KBM-7 (cell line): ENCODE measurements at regions not wholly inside any gene's neighbourhood (a gene's known extent, or its start where the extent isn't known, plus 50 kb on each side); places are given as distances from the start of the nearest gene placed in this dataset.
"Not testable (repeated sequence)": the region's sequence is repeated elsewhere in the genome, so short reads cannot be mapped to it uniquely, and the experiment has no call there.

Experiments
- DNase-seq: peaks from one replicate; pipeline ENCODE4 v3.0.0-alpha.2; 2015
- in situ Hi-C: fragments of 300-500 bp; cut with MboI; formaldehyde crosslinking; loops from 2 replicates; pipeline ENCODE4 v1.14.3; 2020; ENCODE audit warnings: low sequenced_read_pairs, low pct_unique_long_range_greater_than_20kb, mixed read lengths

DNA sequence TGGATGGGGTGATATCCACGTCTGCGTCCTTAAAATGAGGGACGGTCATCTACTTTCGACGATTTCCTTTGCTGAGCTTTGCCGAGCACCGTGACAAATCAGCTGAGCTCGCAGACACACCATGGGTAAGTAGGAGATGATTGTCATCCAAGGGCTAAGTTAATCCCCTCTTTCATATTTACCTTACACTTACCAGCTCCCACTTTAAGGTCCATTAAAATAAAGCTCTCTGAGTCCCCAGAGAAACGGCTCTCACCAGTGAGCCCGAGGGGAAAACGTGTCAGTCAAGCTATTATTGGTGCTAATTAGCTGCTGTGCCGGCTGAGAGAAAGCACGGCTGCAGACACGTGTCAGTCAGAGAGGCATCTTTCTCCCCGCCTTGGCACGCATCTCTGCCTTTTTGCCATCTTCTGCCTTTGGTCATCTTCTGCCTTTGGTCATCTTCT is 72.2 kb downstream of the CRLF2 start:
- in situ Hi-C loops: no loop called here

GRCh38 chrX:1139185-1139500 is 73.3 kb downstream of the CRLF2 start:
- DNase-seq: no peak

More for the DNA sequence above, 72.2 kb downstream of the CRLF2 start:
- DNase-seq: no peak

GRCh38 chrX:1138476-1139184 is 73.8 kb downstream of the CRLF2 start:
- DNase-seq: no peak
- in situ Hi-C loops: no loop called here

More at GRCh38 chrX:1139185-1139500, 73.3 kb downstream of the CRLF2 start:
- in situ Hi-C loops: no loop called here

GRCh38 chrX:1137531-1137930 is 74.9 kb downstream of the CRLF2 start:
- in situ Hi-C loops: no loop called here
- DNase-seq: no peak

- in situ Hi-C loops, DNase-seq: not testable (repeated sequence)
These were observed 75.9 kb downstream of the CRLF2 start for GRCh38 chrX:1136582-1136981.

GRCh38 chrX:1134976-1135375 is 77.5 kb downstream of the CRLF2 start:
- DNase-seq: no peak
- in situ Hi-C loops: no loop called here

DNA sequence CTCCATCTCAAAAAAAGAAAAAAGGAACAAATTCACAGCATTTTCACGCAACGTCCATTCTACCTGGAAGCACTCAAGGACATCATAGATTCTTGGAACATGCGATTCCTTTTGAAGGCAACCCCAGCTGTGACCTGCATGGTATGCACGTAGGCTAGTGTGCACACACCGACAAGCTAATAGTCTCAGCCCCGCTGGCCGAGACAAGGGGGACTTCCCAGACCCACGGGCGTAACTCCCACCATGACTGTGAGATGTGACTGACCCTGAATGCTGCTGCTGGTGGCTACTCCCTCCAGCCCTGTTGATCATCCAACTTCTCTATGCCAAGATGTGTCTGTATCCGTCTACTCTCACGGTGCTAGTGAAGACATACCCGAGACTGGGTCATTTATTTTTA is 78.3 kb downstream of the CRLF2 start:
- DNase-seq: no peak
- in situ Hi-C loops: no loop called here

GRCh38 chrX:1126738-1127137 is 85.7 kb downstream of the CRLF2 start:
- no peak for DNase-seq
- in situ Hi-C loops: no loop called here

GRCh38 chrX:1124531-1124930 is 87.9 kb downstream of the CRLF2 start:
- DNase-seq: no peak
- in situ Hi-C loops: no loop called here

- in situ Hi-C loops, DNase-seq: not testable (repeated sequence)
These were observed 89.6 kb downstream of the CRLF2 start for GRCh38 chrX:1122851-1123250.

DNA sequence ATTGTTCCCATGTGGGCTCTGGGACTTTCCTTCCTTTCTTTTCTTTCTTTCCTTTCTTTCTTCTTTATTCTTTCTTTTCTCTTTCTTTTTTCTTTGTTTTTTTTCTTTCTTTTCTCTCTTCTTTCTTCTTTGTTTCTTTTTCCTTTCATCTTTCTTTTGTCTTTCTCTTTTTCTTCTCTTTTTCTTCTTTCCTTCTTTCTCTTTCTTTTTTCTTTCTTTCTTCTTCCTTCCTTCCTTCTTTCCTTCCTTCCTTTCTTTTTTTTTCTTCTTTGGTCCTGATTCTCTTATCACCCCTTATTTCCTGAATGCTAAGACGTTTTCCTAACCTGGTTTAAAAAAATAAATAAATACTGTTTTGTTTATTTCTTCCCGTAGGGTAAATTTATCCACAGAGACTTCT is 93.2 kb downstream of the CRLF2 start:
- DNase-seq: no peak
- in situ Hi-C loops: no loop called here

DNA sequence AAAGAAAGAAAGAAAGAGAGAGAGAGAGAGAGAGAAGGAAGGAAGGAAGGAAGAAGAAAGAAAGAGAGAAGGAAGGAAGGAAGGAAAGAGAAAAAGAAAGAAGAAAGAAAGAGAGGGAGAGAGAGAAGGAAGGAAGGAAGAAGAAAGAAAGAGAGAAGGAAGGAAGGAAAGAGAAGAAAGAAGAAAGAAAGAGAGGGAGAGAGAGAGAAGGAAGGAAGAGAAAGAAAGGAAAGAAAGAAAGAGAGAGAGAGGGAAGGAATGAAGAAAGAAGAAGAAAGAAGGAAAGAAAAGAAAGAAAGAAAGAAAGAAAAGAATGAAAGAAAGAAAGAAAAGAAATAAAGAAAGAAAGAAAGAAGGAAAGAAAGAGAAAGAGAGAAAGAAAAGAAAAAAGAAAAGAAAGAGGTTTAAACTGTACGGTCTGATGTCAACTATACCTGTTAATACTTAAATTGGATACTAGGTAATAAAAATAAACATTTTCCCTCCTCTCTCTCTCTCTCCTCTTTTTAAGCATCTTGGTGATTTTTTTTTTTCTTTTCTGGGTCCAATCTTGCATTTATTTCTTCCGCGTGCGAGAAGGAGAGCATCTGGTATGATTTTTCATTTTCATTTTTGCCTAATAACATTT is 93.8 kb downstream of the CRLF2 start:
- no peak for DNase-seq
- in situ Hi-C loops: no loop called here

DNA sequence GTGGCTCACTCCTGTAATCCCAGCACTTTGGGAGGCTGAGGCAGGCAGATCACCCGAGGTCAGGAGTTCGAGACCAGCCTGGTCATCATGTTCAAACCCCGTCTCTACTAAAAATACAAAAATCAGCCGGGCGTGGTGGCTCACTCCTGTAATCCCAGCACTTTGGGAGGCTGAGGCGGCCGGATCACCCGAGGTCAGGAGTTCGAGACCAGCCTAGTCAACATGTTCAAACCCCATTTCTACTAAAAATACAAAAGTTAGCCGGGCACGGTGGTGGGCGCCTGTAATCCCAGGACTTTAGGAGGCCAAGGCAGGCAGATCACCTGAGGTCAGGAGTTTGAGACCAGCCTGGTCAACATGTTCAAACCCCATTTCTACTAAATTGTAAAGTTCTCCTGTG is 97.0 kb downstream of the CRLF2 start:
- in situ Hi-C loops, DNase-seq: not testable (repeated sequence)

DNA sequence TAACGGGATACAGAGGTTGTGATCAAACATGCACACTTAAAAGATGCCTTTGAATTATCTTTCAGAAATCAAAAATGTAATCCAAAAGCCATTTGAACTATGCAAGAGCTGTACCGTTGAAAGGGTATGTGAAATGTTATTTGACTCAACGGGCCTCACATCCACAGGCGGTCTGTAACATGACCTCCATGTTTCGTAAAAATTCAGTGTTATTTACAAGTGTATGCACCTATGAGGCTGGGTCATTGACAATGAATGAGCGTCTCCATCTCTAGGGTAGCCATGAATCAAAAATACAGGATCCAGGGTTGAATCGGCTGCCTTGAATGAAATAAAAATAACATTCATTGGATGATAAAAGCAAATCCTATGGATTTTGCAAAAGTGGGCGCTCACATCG is 100.1 kb downstream of the CRLF2 start:
- DNase-seq: no peak
- in situ Hi-C loops: no loop called here

DNA sequence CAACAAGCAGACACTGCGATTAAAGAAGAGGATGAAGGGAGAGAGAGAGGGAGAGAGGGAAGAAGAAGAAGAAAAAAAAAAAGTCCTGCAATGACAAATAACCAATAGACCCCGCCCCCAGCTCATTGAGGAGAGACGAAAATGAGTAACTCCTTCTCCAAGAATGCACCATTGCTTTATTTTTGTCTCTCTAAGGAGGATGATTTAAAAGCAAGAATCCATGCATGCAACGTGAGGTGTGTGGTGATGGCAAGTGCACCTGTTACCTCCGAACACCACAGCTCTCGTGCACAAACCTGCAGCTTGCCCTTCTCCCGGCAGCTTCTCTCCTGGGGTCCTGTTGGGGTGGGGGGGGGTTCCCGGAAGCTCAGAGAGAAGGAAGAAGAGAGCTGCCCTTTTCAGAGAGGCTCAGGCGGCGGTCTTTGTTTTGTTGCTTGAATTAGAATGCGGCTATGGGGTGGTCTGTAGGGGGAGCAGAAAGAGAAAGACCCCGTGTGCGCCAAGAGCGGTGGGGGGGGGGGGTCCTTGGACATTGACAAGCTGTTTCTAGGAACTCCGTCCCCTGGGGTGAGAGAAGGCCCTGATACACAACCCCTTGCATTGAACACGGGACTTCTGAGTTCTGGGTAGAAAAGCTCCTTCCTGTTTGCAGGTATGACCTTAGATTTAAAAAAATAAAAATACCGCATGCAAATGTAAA is 100.7 kb downstream of the CRLF2 start:
- in situ Hi-C loops: no loop called here
- no peak for DNase-seq

- in situ Hi-C loops: no loop called here
- DNase-seq: no peak
These were observed 102.8 kb downstream of the CRLF2 start for GRCh38 chrX:1109580-1110119.

GRCh38 chrX:1108501-1109445 is 103.7 kb downstream of the CRLF2 start:
- in situ Hi-C loops: no loop called here
- DNase-seq: no peak

DNA sequence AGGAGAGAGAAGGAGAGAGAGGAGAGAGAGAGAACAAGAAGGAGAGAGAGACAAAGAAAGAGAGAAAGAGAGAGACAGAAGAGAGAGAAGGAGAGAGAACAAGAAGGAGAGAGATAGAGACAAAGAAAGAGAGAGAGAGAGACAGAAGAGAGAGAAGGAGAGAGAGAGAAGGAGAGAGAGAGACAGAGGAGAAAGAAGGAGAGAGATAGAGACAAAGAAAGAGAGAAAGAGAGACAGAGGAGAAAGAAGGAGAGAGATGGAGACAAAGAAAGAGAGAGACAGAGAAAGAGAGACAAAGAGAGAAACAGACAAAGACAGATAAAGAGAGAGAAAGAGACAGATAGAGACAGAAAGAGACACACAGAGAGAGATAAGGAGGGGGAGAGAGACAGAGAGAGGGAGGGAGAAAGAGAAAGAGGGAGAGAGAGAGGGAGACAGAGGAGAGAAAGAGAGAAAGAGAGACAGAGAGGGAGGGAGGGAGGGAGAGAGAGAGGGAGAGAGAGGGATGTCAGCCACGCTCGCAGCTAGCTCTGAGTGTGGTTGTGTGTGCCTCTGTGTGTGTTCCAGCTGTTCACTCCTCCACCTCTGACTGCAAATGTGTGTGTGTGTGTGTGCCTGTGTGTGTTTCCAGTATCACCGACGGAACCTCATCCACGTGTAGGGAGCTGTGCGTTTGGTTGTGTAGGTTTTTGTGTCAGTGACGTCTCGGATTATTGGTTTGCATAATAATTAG is 105.8 kb downstream of the CRLF2 start:
- in situ Hi-C loops: no loop called here
- no peak for DNase-seq
